ENCODE measurements at regions not wholly inside any gene's neighbourhood (a gene's known extent, or its start where the extent isn't known, plus 50 kb on each side); places are given as distances from the start of the nearest gene placed in this dataset.

DNA sequence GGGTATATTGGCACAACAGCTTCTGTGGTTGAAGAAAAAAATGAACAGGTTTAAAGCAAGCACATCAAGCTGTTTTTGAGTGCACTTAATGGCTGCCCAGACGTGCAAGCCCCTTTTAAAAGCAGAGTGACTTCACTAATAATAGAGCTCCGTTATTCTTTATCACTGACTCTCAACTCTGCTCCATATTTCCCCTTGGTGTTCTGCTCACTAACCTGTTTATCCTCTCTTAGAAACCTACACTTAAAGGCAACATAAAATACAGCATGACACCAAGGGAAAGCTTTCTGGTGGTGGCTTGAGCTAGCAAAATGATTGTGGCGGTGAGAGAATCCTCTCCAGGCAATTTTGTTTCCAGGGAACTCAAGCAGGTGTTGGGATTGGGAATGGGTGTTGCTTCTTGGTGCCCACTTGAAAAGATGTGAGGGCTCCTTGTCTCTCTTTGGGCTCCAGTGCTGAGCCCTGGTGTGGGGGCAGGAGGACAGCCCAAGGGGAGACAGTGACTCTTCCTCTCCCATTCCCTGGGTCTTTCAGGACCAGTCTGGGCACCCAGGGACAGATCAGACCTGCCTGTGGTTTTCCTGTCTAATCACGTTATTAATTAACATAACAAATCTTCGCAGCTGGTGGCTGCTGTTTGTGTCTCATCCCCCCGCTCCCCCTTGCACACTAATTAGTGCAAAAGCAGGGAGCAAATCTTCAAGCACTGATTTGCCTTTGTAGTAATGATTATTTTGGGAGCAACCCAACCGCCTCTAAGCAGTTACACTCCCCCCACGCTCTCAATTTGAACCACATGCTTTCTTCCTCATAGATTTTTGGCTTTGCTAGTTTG is 289.4 kb upstream of the CXCR4 start:
- no peak for DNase-seq (ENCODE audit: low read depth in 3 of 3, low spot score in 1 of 3)

GRCh38 chr2:136404925-136405324 is 287.0 kb upstream of the CXCR4 start:
- DNase-seq (ENCODE audit: low read depth in 3 of 3, low spot score in 1 of 3), result no peak

- DNase-seq (ENCODE audit: low read depth in 3 of 3, low spot score in 1 of 3), result no peak
Measured at GRCh38 chr2:136404176-136404575, 286.2 kb upstream of the CXCR4 start.

GRCh38 chr2:136402281-136402680 is 284.3 kb upstream of the CXCR4 start:
- no peak for DNase-seq (ENCODE audit: low read depth in 3 of 3, low spot score in 1 of 3)

- no peak for DNase-seq (ENCODE audit: low read depth in 3 of 3, low spot score in 1 of 3)
Measured at GRCh38 chr2:136399667-136400289, 281.8 kb upstream of the CXCR4 start.

- no peak for DNase-seq (ENCODE audit: low read depth in 3 of 3, low spot score in 1 of 3)
Measured at GRCh38 chr2:136395582-136395981, 277.6 kb upstream of the CXCR4 start.

- DNase-seq (ENCODE audit: low read depth in 3 of 3, low spot score in 1 of 3), result no peak
Measured at GRCh38 chr2:136394136-136395060, 276.4 kb upstream of the CXCR4 start.

GRCh38 chr2:136393514-136393913 is 275.6 kb upstream of the CXCR4 start:
- DNase-seq (ENCODE audit: low read depth in 3 of 3, low spot score in 1 of 3), result no peak

GRCh38 chr2:136392897-136393505 is 275.1 kb upstream of the CXCR4 start:
- DNase-seq (ENCODE audit: low read depth in 3 of 3, low spot score in 1 of 3), result no peak

- no peak for DNase-seq (ENCODE audit: low read depth in 3 of 3, low spot score in 1 of 3)
Measured at GRCh38 chr2:136389809-136390208, 271.9 kb upstream of the CXCR4 start.

- DNase-seq (ENCODE audit: low read depth in 3 of 3, low spot score in 1 of 3), result no peak
Measured at GRCh38 chr2:136386046-136386445, 268.1 kb upstream of the CXCR4 start.

DNA sequence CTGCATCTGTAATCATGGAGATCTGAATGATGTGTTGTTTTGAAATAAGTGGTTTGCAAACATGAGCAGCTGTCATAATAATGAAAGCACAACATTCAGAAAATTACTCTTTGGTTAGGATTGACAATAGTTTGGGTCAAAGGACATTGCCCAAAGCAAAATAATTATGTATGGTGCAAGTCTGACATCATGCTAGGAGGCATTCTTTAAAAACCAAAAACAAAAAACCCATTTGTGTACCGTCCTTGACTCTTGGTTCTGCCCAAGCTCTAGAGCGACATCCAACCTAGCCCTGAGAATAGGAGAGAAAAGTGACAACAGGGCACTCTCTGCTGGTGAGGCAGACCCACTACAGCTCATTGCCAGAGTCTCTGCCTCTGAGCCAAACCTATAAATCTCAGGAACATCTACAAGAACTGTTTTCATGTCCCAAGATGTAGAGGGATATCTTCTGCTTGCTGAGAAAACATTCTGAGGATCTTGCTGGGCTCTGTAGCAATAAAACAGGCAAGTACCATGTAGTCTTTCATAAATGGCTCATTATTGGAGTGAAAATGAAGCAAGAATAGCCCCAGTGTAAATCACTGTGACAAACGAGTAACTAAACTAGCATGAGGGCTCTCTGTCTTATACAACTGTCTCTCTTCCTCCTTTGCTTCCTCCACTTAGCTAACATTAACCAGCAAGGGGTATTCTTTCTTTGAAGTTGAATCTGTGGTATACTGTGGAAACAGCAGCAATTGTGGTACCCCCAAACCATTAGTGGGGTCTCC is 266.8 kb upstream of the CXCR4 start:
- DNase-seq (ENCODE audit: low read depth in 3 of 3, low spot score in 1 of 3), result peak in 2 of 3 donors; percentile 17 to 23

DNA sequence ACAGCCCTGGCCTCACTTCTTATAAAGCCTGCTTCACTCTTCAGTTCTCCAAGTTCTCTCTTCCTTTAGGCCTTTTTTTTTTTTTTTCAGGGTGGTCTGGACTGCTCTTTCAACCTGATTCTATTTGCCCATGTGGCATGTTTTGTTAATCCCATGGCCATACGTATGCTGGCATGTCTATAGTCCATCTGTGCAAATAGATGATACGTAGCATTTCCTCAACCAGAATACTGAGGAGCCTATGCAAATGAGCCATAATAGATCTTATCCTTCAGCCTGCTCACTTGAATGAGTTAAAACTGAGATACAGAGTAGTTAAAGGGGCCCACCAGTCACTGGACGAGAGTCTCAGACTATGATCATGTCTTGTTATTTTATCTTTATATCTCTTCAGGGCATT is 265.2 kb upstream of the CXCR4 start:
- DNase-seq (ENCODE audit: low read depth in 3 of 3, low spot score in 1 of 3), result no peak

GRCh38 chr2:136381722-136382633 is 264.0 kb upstream of the CXCR4 start:
- DNase-seq (ENCODE audit: low read depth in 3 of 3, low spot score in 1 of 3), result peak in 2 of 3 donors; percentile 21 to 29

- no peak for DNase-seq (ENCODE audit: low read depth in 3 of 3, low spot score in 1 of 3)
Measured at GRCh38 chr2:136381245-136381644, 263.3 kb upstream of the CXCR4 start.

DNA sequence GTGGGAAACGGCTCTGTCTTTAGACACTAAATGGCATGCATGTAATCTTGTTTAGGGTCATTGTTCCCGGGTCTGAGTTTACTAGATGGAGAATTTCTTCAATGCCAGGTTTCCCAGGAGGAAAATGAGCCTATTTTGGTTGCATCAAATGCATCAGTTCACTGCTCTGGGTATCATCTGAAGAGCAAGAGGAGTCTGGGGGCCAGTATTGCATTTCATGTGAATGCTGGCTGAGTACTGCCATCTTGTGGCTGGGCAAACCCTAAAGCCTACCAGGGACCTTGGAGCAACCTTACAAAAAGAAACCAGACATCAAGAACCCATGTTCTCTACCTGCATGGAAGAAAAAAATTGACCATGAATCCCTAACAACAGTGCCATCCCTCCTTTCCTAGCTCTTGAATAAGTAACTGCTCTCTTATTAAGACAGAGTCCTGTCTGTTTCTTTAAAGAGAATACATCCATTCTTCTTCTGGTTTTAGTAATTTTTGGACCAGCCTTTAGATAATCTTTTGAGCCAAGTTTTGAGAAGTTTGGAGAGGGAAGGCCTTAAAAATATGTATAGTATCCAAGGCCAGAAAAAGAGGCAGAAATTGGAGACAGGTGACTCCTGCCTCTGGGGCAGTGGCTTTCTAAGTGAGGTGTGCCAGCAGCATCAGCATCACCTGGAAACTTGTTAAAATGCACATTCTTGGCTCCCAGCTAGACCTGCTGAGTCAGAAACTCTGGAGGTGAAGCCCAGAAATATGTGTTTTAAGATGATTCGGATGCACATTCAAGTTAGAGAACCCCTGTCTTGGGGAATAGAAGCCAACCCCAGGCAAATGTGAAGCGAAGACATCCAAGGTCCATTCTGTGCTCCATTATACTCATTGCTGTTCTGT is 261.0 kb upstream of the CXCR4 start:
- peak; percentile 38 to 61 (median 52) for DNase-seq (ENCODE audit: low read depth in 3 of 3, low spot score in 1 of 3)

DNA sequence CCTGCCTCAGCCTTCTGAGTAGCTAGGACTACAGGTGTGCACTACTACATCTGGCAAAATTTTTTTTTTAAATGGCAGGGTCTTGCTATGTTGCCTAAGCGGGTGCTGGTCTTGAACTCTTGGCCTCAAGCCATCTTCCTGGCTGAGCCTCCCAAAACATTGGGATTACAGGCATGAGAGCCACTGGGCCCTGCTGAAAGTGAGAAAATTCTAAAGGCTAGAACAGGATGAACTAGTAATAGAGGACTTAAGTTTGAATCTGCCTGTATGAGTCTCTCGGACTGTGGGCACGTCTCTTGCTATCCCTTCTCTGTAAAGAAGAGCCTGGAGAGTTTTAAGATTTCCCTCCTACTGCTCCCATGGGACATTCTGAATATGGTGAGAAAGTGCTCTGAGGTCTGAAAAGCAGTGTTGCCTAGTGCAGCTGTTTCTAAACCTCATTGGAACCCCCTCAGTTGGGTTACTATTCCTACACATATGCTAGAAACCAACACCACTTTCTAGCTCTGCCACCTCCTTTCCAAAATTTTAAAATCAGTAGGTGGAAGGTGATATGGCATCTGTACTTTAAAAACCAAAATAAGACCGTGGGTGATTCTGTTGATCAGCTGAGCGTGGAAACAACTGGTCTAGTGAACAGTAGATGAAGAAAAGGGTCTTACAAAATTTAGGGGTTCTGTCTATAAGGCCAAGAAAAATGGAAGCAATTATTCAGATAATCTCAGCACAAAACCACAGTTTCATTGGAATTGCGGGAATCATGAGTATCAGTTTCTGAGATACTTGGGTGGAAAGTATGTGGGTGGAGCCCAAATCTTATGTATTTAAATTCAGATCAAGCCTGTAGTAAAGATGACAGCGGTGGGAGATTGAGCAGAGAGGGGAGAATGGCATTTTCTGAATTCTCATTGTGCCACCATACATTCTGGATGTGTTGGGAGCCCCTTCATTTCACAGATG is 259.8 kb upstream of the CXCR4 start:
- no peak for DNase-seq (ENCODE audit: low read depth in 3 of 3, low spot score in 1 of 3)
